DMS153 treated with DMSO at 0.1 percent for 48 hours (cell line): ENCODE measurements at regions not wholly inside any gene's neighbourhood (a gene's known extent, or its start where the extent isn't known, plus 50 kb on each side); places are given as distances from the start of the nearest gene placed in this dataset.

Source experiments
- DNase-seq: peaks from one replicate; lab custom pipeline; 2025; ENCODE audit not compliant: unreplicated experiment; lab: John Stamatoyannopoulos, UW

GRCh38 chr6:54787825-54788224, 58.7 kb upstream of the FAM83B start:
- no peak for DNase-seq
